DND-41 (cell line): ENCODE measurements at regions not wholly inside any gene's neighbourhood (a gene's known extent, or its start where the extent isn't known, plus 50 kb on each side); places are given as distances from the start of the nearest gene placed in this dataset.

Source experiments
- ATAC-seq: fragments of 200-7000 bp; cut with Tn5 transposase; 3 replicates; pipeline ENCODE4 v1.9.1; 2021; ENCODE audit warnings: low read depth; ENCODE audit not compliant: insufficient read depth
- DNase-seq: peaks from one replicate; pipeline ENCODE4 v3.0.0-alpha.2; 2020
- H2AFZ ChIP-seq: 2 replicates; pipeline ENCODE4 v1.6.0; 2012; ENCODE audit warnings: low read depth, low read length
- H3K27ac ChIP-seq: 2 replicates; pipeline ENCODE4 v1.5.1; 2012; ENCODE audit warnings: low read length, inconsistent platforms
- H3K27me3 ChIP-seq: fragments of 200-600 bp; sonication (generic); 2 replicates; pipeline ENCODE4 v1.6.0; 2012; ENCODE audit warnings: low read length, mild to moderate bottlenecking, inconsistent platforms; ENCODE audit not compliant: insufficient read depth, poor library complexity
- H3K36me3 ChIP-seq: 2 replicates; pipeline ENCODE4 v1.5.1; 2012; ENCODE audit warnings: low read length, inconsistent platforms; ENCODE audit not compliant: insufficient read depth
- H3K4me1 ChIP-seq: 2 replicates; pipeline ENCODE4 v1.5.1; 2012; ENCODE audit warnings: mild to moderate bottlenecking, low read length; ENCODE audit not compliant: insufficient read depth
- H3K4me2 ChIP-seq: 2 replicates; pipeline ENCODE4 v1.6.0; 2012; ENCODE audit warnings: mild to moderate bottlenecking, moderate library complexity, low read length, inconsistent platforms; ENCODE audit not compliant: insufficient read depth
- H3K4me3 ChIP-seq, 2 experiments: fragments of 200-600 bp in 1 of 2; shearing (Covaris generic) in 1 of 2; 2 replicates each; pipeline ENCODE4 v1.5.1; 2012 to 2016; ENCODE audit warnings: inconsistent platforms in 2 of 2, low read length in 2 of 2, mild to moderate bottlenecking in 2 of 2, low read depth in 1 of 2, moderate library complexity in 1 of 2
- H3K79me2 ChIP-seq: 2 replicates; pipeline ENCODE4 v1.6.0; 2012; ENCODE audit warnings: low read length, inconsistent platforms; ENCODE audit not compliant: insufficient read depth
- H3K9ac ChIP-seq: 2 replicates; pipeline ENCODE4 v1.6.0; 2012; ENCODE audit warnings: low read depth, mild to moderate bottlenecking, inconsistent platforms, low read length, moderate library complexity
- H3K9me3 ChIP-seq: 2 replicates; pipeline ENCODE4 v1.5.1; 2012; ENCODE audit warnings: low read length, moderate library complexity, mild to moderate bottlenecking, inconsistent platforms; ENCODE audit not compliant: insufficient read depth, severe bottlenecking
- H4K20me1 ChIP-seq: 2 replicates; pipeline ENCODE4 v1.6.0; 2012; ENCODE audit warnings: low read length; ENCODE audit not compliant: insufficient read depth
- CTCF ChIP-seq: IDR thresholded peaks from 2 replicates; pipeline ENCODE4 v1.5.1; 2012; ENCODE audit warnings: borderline replicate concordance, low read length, moderate library complexity, mild to moderate bottlenecking; ENCODE audit not compliant: poor library complexity, severe bottlenecking; ENCODE audit errors: extremely low read depth
- EZH2 ChIP-seq: IDR thresholded peaks from 3 replicates; pipeline ENCODE4 v1.6.1; 2012; ENCODE audit warnings: borderline replicate concordance, low read depth, mild to moderate bottlenecking, moderate library complexity, low read length, inconsistent platforms; ENCODE audit not compliant: severe bottlenecking

GRCh38 chr3:107432646-107433045, 55.4 kb downstream of the CCDC54 start:
- no peaks in the 10 kb centered on the region for H3K9me3 ChIP-seq
- peaks cover 28% of the 10 kb centered on the region for H3K4me1 ChIP-seq
- peak overlapping the region in 1 of 2 experiments; percentile 61; a peak in 1 of 4 replicates for H3K4me3 ChIP-seq
- ATAC-seq = no peak
- peak overlapping the region; percentile 38; the same call in 1 of the 2 replicates for H2AFZ ChIP-seq
- H3K27ac ChIP-seq = no peak overlapping the region
- no peaks in the 10 kb centered on the region for H3K36me3 ChIP-seq
- no peaks in the 10 kb centered on the region for H3K27me3 ChIP-seq
- H3K79me2 ChIP-seq = no peaks in the 10 kb centered on the region
- no peak for DNase-seq
- peak overlapping the region; percentile 74 for H3K9ac ChIP-seq
- peak overlapping the region; percentile 78 for H3K4me2 ChIP-seq
- H4K20me1 ChIP-seq = no peaks in the 10 kb centered on the region
- TF ChIP-seq EZH2 = no peak
- no peak for TF ChIP-seq CTCF

DNA sequence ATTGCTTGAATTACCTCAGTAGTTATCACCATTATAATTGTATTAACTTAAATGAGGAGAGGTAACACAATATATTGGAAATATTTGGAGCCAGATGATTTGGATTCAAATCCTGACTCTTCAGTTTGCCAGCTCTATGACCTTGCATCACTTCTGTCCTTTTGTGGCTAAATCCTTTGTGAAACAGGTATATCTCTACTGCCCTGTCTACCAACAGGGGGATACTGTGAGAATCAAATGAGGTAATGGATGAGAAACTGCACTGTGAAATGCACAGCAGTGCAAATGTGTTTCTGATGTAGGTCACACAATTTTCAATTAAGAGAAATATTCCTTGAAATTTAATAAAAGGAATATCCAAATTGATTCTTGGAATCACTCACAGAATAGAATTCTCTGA, 58.8 kb downstream of the CCDC54 start:
- no peaks in the 10 kb centered on the region for H3K36me3 ChIP-seq
- no peak overlapping the region for H3K9ac ChIP-seq
- H3K27ac ChIP-seq = no peak overlapping the region
- no peak for TF ChIP-seq CTCF
- no peak for TF ChIP-seq EZH2
- DNase-seq (no peak), ATAC-seq (no peak)
- H3K79me2 ChIP-seq = no peaks in the 10 kb centered on the region
- no peaks in the 10 kb centered on the region for H3K27me3 ChIP-seq
- no peaks in the 10 kb centered on the region for H3K9me3 ChIP-seq
- no peaks in the 10 kb centered on the region for H4K20me1 ChIP-seq
- no peak overlapping the region for H3K4me2 ChIP-seq
- H3K4me1 ChIP-seq = peaks cover 13% of the 10 kb centered on the region
- no peak overlapping the region for H2AFZ ChIP-seq
- no peak overlapping the region for H3K4me3 ChIP-seq

DNA sequence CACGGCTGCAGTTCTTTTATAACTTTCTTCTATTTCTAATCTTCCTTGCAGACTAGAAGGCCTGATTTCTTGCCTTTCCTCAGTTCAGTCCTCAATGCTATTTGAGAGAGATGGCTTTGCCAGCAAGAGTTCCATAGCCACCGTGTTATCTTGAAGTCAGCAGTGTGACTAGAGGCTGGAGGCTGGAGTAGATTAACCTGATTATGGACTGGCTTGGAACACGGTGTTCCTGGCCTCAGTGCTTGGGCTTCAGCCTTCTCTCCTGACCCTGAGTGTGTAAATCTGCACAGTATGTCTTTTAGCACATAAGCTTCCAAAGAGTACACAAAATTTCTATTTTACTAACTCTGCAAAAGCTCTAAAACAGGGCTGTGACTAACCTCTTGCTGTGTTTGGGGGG, 61.4 kb downstream of the CCDC54 start:
- Histone ChIP-seq H3K27ac (no peak overlapping the region), H4K20me1 (no peaks in the 10 kb centered on the region), H3K27me3 (no peaks in the 10 kb centered on the region), H3K9me3 (no peaks in the 10 kb centered on the region), H3K9ac (no peak overlapping the region), H3K36me3 (no peaks in the 10 kb centered on the region), H2AFZ (no peak overlapping the region), H3K4me3 (no peak overlapping the region), H3K79me2 (no peaks in the 10 kb centered on the region), H3K4me2 (no peak overlapping the region), H3K4me1 (no peaks in the 10 kb centered on the region)
- ATAC-seq (no peak), DNase-seq (no peak)
- TF ChIP-seq EZH2 (no peak), CTCF (no peak)

GRCh38 chr3:107441617-107442016, 64.4 kb downstream of the CCDC54 start:
- DNase-seq = no peak
- Histone ChIP-seq H4K20me1 (no peaks in the 10 kb centered on the region), H3K9me3 (no peaks in the 10 kb centered on the region), H3K4me2 (no peak overlapping the region), H3K27ac (no peak overlapping the region), H3K36me3 (no peaks in the 10 kb centered on the region), H3K4me3 (no peak overlapping the region), H3K79me2 (no peaks in the 10 kb centered on the region), H3K4me1 (no peaks in the 10 kb centered on the region), H3K27me3 (no peaks in the 10 kb centered on the region), H3K9ac (no peak overlapping the region), H2AFZ (no peak overlapping the region)
- no peak for ATAC-seq
- TF ChIP-seq EZH2 (no peak), CTCF (no peak)
